Central memory CD8-positive, alpha-beta T cell (primary cell): ENCODE measurements at regions not wholly inside any gene's neighbourhood (a gene's known extent, or its start where the extent isn't known, plus 50 kb on each side); places are given as distances from the start of the nearest gene placed in this dataset.

Experiments used
- ATAC-seq: fragments of 150-1000 bp; cut with Tn5 transposase; replicated peaks from 2 replicates; pipeline ENCODE4 v1.10.0; 2022; ENCODE audit warnings: mild to moderate bottlenecking, moderate FRiP score, moderate number of reproducible peaks; ENCODE audit not compliant: poor library complexity, severe bottlenecking; ENCODE audit errors: extremely low read depth
- DNase-seq, 2 donors: peaks; one replicate each; pipeline ENCODE4 v3.0.0; 2021; ENCODE audit warnings: low spot score in 2 of 2
- H3K27ac Mint-ChIP-seq: one replicate; pipeline ENCODE4 v1.8.0; 2022; ENCODE audit warnings: low read depth, mild to moderate bottlenecking, moderate library complexity, mixed read lengths
- H3K27me3 Mint-ChIP-seq: one replicate; pipeline ENCODE4 v1.8.0; 2022; ENCODE audit warnings: mixed read lengths
- H3K36me3 Mint-ChIP-seq: one replicate; pipeline ENCODE4 v1.8.0; 2022; ENCODE audit warnings: mild to moderate bottlenecking, moderate library complexity, mixed read lengths; ENCODE audit not compliant: insufficient read depth
- H3K4me1 Mint-ChIP-seq: one replicate; pipeline ENCODE4 v1.8.0; 2022; ENCODE audit warnings: mixed read lengths
- H3K4me3 Mint-ChIP-seq: one replicate; pipeline ENCODE4 v1.8.0; 2022; ENCODE audit warnings: mild to moderate bottlenecking, moderate library complexity, mixed read lengths
- H3K9me3 Mint-ChIP-seq: one replicate; pipeline ENCODE4 v1.8.0; 2022; ENCODE audit warnings: mixed read lengths

DNA sequence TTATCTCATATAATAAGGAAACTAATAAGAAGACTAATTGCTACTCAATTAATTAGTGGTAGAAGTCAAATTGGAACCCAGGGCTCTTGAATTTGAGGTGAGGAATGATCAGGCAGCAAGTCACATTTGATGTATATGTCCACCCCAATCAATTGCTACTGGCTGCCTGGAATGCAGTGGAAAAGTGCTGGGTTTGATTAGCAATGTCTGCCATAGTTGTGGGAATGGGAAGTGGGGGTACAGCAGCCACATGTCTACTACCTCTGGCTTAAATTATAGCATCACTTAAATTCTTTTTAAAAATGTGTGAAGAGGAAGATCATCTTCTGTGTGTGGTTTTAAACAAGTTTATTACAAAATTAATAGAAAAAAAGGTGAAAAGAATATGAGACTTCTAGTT lies 50.8 kb upstream of the NAV2 start:
- H3K4me1 Mint-ChIP-seq, result peaks cover 5% of the 10 kb centered on the region
- ATAC-seq, result no peak

GRCh38 chr11:19660076-19660475 lies 52.6 kb upstream of the NAV2 start:
- no peak for DNase-seq
- peak; percentile 52 for ATAC-seq
- H3K27me3 Mint-ChIP-seq, result no peaks in the 10 kb centered on the region
- H3K36me3 Mint-ChIP-seq, result peaks cover 2% of the 10 kb centered on the region
- no peak overlapping the region for H3K27ac Mint-ChIP-seq
- no peaks in the 10 kb centered on the region for H3K9me3 Mint-ChIP-seq
- peaks cover 5% of the 10 kb centered on the region for H3K4me1 Mint-ChIP-seq
- no peak overlapping the region for H3K4me3 Mint-ChIP-seq

More for the DNA sequence above, 50.8 kb upstream of the NAV2 start:
- Mint-ChIP-seq H3K36me3 (peaks cover 2% of the 10 kb centered on the region), H3K4me3 (no peak overlapping the region), H3K27me3 (no peaks in the 10 kb centered on the region), H3K27ac (no peak overlapping the region), H3K9me3 (no peaks in the 10 kb centered on the region)
- no peak for DNase-seq

DNA sequence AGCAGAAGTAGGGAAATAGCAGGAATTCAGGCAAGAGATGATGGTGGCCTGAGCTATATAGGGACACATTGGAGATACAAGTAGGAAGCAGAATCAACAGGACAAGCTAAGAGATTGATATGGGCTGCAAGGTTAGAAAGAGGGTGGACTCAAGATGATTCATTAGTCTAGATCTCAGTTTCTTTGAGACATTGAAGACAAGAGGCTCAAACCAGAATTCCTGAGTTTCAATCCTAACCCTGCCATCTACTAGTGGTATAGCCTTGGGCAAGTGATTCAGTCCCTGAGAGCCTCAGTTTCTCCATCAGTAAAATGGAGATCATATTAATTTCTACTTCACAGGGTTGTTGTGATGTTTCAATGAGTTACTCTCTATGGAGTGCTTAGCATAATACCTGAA lies 53.1 kb upstream of the NAV2 start:
- ATAC-seq, result no peak
- H3K4me1 Mint-ChIP-seq, result peaks cover 5% of the 10 kb centered on the region
- H3K4me3 Mint-ChIP-seq, result no peak overlapping the region
- peaks cover 2% of the 10 kb centered on the region for H3K36me3 Mint-ChIP-seq
- H3K9me3 Mint-ChIP-seq, result no peaks in the 10 kb centered on the region
- no peak overlapping the region for H3K27ac Mint-ChIP-seq
- no peak for DNase-seq
- H3K27me3 Mint-ChIP-seq, result no peaks in the 10 kb centered on the region

- no peak for ATAC-seq
- H3K36me3 Mint-ChIP-seq, result peaks cover 2% of the 10 kb centered on the region
- no peaks in the 10 kb centered on the region for H3K27me3 Mint-ChIP-seq
- no peak for DNase-seq
- no peak overlapping the region for H3K4me3 Mint-ChIP-seq
- peaks cover 5% of the 10 kb centered on the region for H3K4me1 Mint-ChIP-seq
- H3K9me3 Mint-ChIP-seq, result no peaks in the 10 kb centered on the region
- H3K27ac Mint-ChIP-seq, result no peak overlapping the region
Measured at GRCh38 chr11:19658344-19658743, 54.3 kb upstream of the NAV2 start.

DNA sequence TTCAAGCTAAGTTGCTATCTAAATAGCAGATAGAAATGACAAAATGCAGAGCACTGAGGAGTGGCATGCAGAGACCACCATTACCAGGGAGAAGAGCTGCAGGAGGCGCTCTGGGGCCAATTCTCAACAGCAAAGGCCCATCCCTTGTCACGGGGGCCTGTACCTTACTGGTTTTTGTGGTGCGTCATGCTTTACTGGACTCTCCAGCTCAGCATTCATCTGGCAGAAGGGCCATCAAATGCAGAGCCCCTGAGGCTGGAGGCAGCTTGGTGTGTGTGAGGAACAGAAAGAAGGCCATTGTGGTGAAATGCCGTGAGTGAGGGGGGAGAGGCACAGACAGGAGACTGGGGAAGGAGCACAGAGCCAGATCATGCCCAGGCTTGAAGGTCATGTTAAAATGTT lies 56.5 kb upstream of the NAV2 start:
- peaks cover 5% of the 10 kb centered on the region for H3K4me1 Mint-ChIP-seq
- H3K9me3 Mint-ChIP-seq, result no peaks in the 10 kb centered on the region
- H3K27ac Mint-ChIP-seq, result no peak overlapping the region
- H3K27me3 Mint-ChIP-seq, result no peaks in the 10 kb centered on the region
- ATAC-seq (no peak), DNase-seq (no peak)
- H3K4me3 Mint-ChIP-seq, result no peak overlapping the region
- no peaks in the 10 kb centered on the region for H3K36me3 Mint-ChIP-seq

DNA sequence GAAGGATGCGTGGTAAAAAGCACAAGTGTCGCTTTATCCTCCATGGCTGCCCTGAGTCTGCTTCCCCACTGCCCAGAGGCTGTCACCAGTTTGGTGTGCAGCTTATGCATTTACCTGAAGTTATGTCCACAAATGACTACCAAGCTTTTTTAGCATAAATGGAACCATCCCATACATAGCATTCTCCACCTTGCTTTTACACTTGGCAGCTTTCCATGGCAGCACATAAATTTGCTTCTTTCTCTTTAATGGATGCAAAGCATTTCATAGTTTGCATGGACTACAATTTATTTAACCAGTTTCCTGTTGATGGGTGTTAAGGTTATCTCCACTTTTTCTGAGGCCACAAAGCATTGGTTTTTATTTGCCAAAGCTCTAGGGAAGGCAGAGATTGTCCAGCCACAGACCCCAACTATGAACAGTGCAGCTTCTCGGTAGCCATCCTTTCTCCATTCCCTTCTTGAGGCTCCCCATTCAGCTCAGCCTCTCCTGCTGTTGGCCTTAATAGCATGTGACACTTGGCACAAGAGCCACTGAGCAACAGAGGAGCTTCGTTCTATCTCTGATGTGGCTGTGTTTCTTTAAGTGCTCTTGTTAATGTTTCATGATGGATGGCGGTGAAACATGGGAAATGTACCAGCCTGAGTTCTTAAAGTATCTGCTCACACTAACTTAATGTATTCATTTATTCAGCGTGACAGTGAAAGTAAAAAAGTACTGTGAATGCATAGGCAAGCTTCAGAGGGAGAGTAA lies 59.8 kb upstream of the NAV2 start:
- H3K36me3 Mint-ChIP-seq, result no peaks in the 10 kb centered on the region
- no peak overlapping the region for H3K27ac Mint-ChIP-seq
- DNase-seq (no peak), ATAC-seq (no peak)
- H3K27me3 Mint-ChIP-seq, result peaks cover 20% of the 10 kb centered on the region
- no peaks in the 10 kb centered on the region for H3K9me3 Mint-ChIP-seq
- H3K4me1 Mint-ChIP-seq, result no peaks in the 10 kb centered on the region
- H3K4me3 Mint-ChIP-seq, result no peak overlapping the region

DNA sequence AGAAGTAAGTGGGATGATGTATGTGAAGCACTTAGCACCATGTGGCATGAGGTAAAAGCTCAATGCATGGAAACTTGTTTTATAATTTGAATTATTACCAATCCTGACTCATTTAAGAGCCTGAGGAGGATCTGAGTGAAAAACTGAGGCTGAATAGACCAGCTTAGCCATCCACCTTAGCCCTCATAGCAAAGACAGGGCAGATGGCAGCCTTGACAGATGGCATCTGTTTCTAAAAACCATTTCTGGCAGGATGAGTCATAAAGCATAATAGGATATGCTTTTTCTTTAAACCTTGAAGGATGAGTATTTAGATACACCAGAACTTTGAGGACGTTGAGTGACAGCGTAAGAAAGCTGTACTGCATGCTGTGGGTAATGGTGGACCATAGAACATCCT lies 61.0 kb upstream of the NAV2 start:
- H3K4me3 Mint-ChIP-seq, result no peak overlapping the region
- no peak overlapping the region for H3K27ac Mint-ChIP-seq
- ATAC-seq (no peak), DNase-seq (no peak)
- no peaks in the 10 kb centered on the region for H3K9me3 Mint-ChIP-seq
- no peaks in the 10 kb centered on the region for H3K4me1 Mint-ChIP-seq
- no peaks in the 10 kb centered on the region for H3K36me3 Mint-ChIP-seq
- peaks cover 20% of the 10 kb centered on the region for H3K27me3 Mint-ChIP-seq

- Mint-ChIP-seq H3K9me3 (no peaks in the 10 kb centered on the region), H3K27ac (no peak overlapping the region), H3K27me3 (peaks cover 24% of the 10 kb centered on the region), H3K4me3 (no peak overlapping the region), H3K4me1 (no peaks in the 10 kb centered on the region), H3K36me3 (no peaks in the 10 kb centered on the region)
- ATAC-seq (no peak), DNase-seq (no peak)
Measured at GRCh38 chr11:19651028-19651427, 61.6 kb upstream of the NAV2 start.

DNA sequence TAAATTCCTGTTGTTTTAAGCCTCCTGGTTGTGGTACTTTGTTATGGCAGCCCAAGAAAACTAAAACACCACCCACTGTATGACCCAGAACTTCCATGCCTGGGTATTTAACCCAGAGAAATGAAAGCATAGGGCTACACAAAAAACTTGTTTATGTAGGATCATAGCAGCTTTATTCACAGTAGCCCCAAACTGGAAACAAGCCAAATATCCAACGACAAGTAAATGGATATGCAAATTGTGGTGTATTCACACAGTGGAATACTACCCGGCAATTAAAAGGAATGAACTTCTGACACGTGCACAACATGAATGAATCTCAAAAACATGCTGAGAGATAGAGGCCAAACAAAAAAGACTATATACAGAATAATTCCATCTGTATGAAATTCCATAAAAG lies 62.2 kb upstream of the NAV2 start:
- H3K36me3 Mint-ChIP-seq, result no peaks in the 10 kb centered on the region
- H3K27ac Mint-ChIP-seq, result no peak overlapping the region
- peaks cover 30% of the 10 kb centered on the region for H3K27me3 Mint-ChIP-seq
- no peak for DNase-seq
- H3K4me1 Mint-ChIP-seq, result no peaks in the 10 kb centered on the region
- H3K4me3 Mint-ChIP-seq, result no peak overlapping the region
- ATAC-seq, result no peak
- H3K9me3 Mint-ChIP-seq, result no peaks in the 10 kb centered on the region

DNA sequence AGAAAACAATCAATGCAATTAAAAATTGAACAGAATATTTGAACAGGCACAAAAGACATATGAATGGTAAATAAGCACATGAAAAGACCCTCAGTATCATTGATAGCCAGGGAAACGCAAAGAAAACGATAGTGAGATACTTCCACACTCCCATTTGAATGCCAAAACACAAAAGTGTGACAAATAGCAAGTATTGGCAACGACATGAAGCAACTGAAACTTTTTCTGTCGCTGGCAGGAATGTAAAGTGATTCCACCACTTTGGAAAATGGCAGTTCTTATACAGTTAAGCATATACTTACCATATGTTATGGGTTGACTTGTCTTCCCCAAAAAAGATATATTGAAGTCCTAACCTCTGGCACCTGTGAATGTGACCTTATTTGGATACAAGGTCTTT lies 62.9 kb upstream of the NAV2 start:
- Mint-ChIP-seq H3K27me3 (peaks cover 37% of the 10 kb centered on the region), H3K36me3 (no peaks in the 10 kb centered on the region), H3K4me1 (no peaks in the 10 kb centered on the region), H3K4me3 (no peak overlapping the region), H3K9me3 (no peaks in the 10 kb centered on the region), H3K27ac (no peak overlapping the region)
- DNase-seq (no peak), ATAC-seq (no peak)

- Mint-ChIP-seq H3K27ac (no peak overlapping the region), H3K4me1 (no peaks in the 10 kb centered on the region), H3K36me3 (no peaks in the 10 kb centered on the region), H3K27me3 (peaks cover 45% of the 10 kb centered on the region), H3K4me3 (no peak overlapping the region), H3K9me3 (no peaks in the 10 kb centered on the region)
- DNase-seq (no peak), ATAC-seq (no peak)
Measured at GRCh38 chr11:19648321-19648720, 64.3 kb upstream of the NAV2 start.

DNA sequence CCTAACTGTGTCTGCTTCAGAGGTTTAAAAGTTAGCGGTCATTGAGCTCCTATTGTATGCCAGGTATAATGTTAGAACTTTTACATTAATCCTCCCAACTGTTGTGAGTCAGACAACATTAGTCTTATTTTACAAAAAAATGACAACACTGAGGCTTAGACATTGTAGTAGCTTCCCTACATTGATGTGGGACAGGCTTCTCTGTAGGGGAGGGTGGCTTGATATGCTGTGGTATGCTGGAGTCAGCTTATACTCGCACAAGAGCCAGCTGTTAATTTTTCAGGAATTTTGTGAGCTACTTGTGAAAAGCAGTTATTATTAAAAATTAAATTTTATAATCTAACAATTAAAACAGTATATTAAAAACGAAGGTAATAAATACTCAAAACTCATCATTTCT lies 64.8 kb upstream of the NAV2 start:
- DNase-seq (no peak), ATAC-seq (no peak)
- Mint-ChIP-seq H3K27ac (no peak overlapping the region), H3K4me3 (no peak overlapping the region), H3K9me3 (no peaks in the 10 kb centered on the region), H3K27me3 (peaks cover 45% of the 10 kb centered on the region), H3K4me1 (no peaks in the 10 kb centered on the region), H3K36me3 (no peaks in the 10 kb centered on the region)

- Mint-ChIP-seq H3K36me3 (no peaks in the 10 kb centered on the region), H3K4me3 (no peak overlapping the region), H3K27me3 (peaks cover 47% of the 10 kb centered on the region), H3K4me1 (no peaks in the 10 kb centered on the region), H3K27ac (no peak overlapping the region), H3K9me3 (no peaks in the 10 kb centered on the region)
- ATAC-seq (no peak), DNase-seq (no peak)
Measured at GRCh38 chr11:19646921-19647320, 65.7 kb upstream of the NAV2 start.
